Loucy (cell line): ENCODE measurements at regions not wholly inside any gene's neighbourhood (a gene's known extent, or its start where the extent isn't known, plus 50 kb on each side); places are given as distances from the start of the nearest gene placed in this dataset.

Experiments
- H2AFZ ChIP-seq: fragments of 200-600 bp; sonication (generic); 2 replicates; pipeline ENCODE4 v1.6.0; 2016; ENCODE audit warnings: antibody characterized with exemption, mild to moderate bottlenecking, low read length, moderate library complexity
- H3F3A ChIP-seq: fragments of 200-600 bp; 2 replicates; pipeline ENCODE4 v1.6.0; 2016; ENCODE audit warnings: antibody characterized with exemption, low read depth, mild to moderate bottlenecking
- H3K27me3 ChIP-seq: fragments of 200-600 bp; sonication (generic); 2 replicates; pipeline ENCODE4 v1.6.1; 2014; ENCODE audit warnings: low read length, mild to moderate bottlenecking; ENCODE audit not compliant: insufficient read depth, poor library complexity, severe bottlenecking
- H3K36me3 ChIP-seq: fragments of 200-600 bp; sonication (generic); 2 replicates; pipeline ENCODE4 v1.6.1; 2016; ENCODE audit warnings: low read length; ENCODE audit not compliant: insufficient read depth
- H3K4me1 ChIP-seq: fragments of 200-600 bp; sonication (generic); 2 replicates; pipeline ENCODE4 v1.5.1; 2014; ENCODE audit warnings: low read length, mild to moderate bottlenecking; ENCODE audit not compliant: insufficient read depth, poor library complexity, severe bottlenecking
- H3K4me2 ChIP-seq: fragments of 200-600 bp; sonication (generic); 2 replicates; pipeline ENCODE4 v1.6.0; 2014; ENCODE audit warnings: antibody characterized with exemption, low read length, low read depth, mild to moderate bottlenecking; ENCODE audit not compliant: poor library complexity, severe bottlenecking
- H3K4me3 ChIP-seq: fragments of 200-600 bp; sonication (generic); 2 replicates; pipeline ENCODE4 v1.5.1; 2014; ENCODE audit warnings: low read length, mild to moderate bottlenecking, mixed read lengths; ENCODE audit not compliant: poor library complexity, severe bottlenecking
- H3K79me2 ChIP-seq: fragments of 200-600 bp; sonication (generic); 2 replicates; pipeline ENCODE4 v1.6.1; 2014; ENCODE audit warnings: low read length; ENCODE audit not compliant: insufficient read depth
- H3K9ac ChIP-seq: fragments of 200-600 bp; sonication (generic); 2 replicates; pipeline ENCODE4 v1.6.0; 2014; ENCODE audit warnings: mild to moderate bottlenecking, low read depth, low read length, moderate library complexity; ENCODE audit not compliant: poor library complexity, severe bottlenecking
- H3K9me2 ChIP-seq: fragments of 200-600 bp; sonication (generic); replicated peaks from 2 replicates; pipeline ENCODE4 v1.6.1; 2016; ENCODE audit warnings: low read depth, low read length, mixed read lengths
- H3K9me3 ChIP-seq: fragments of 200-600 bp; sonication (generic); 2 replicates; pipeline ENCODE4 v1.6.1; 2014; ENCODE audit warnings: mild to moderate bottlenecking, antibody characterized with exemption, low read length, low read depth; ENCODE audit not compliant: insufficient read depth
- H4K20me1 ChIP-seq: fragments of 200-600 bp; sonication (generic); 2 replicates; pipeline ENCODE4 v1.6.0; 2014; ENCODE audit warnings: antibody characterized with exemption, low read length, mild to moderate bottlenecking; ENCODE audit not compliant: insufficient read depth, poor library complexity, severe bottlenecking
- CTCF ChIP-seq: fragments of 200-600 bp; sonication (generic); conservative IDR thresholded peaks from 2 replicates; pipeline ENCODE4 v1.5.1; 2014; ENCODE audit warnings: mild to moderate bottlenecking, antibody characterized with exemption, low read length
- EZH2phosphoT487 ChIP-seq: fragments of 200-600 bp; IDR thresholded peaks from 2 replicates; pipeline ENCODE4 v1.6.1; 2018; ENCODE audit warnings: antibody characterized with exemption, mild to moderate bottlenecking, moderate library complexity, borderline replicate concordance

DNA sequence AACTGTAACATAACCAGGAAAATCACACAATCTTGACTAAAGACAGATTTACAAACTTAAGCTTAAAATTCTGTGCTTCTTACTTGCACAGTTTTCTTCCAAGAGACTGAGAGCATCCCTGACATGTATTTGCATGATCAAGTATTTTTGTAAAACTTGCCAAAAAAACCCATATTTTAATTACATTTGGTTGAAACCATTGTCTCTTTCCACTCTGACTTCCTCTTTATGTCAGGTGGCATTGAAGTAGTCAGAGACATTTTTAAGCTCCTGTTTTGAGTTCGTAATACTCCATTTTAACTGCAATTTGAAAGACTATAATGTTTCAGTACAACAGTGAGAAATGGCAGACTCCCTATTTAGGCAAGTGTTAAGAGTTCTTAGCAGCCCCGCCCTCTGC, 103.6 kb downstream of the ATXN7L3B start:
- TF ChIP-seq EZH2phosphoT487 (no peak), CTCF (no peak)
- no peaks in the 10 kb centered on the region for H3K36me3 ChIP-seq
- no peaks in the 10 kb centered on the region for H3K27me3 ChIP-seq
- no peak overlapping the region for H3K9ac ChIP-seq
- no peaks in the 10 kb centered on the region for H3K9me3 ChIP-seq
- no peak overlapping the region for H3K4me2 ChIP-seq
- H2AFZ ChIP-seq, result no peak overlapping the region
- no peaks in the 10 kb centered on the region for H3F3A ChIP-seq
- H4K20me1 ChIP-seq, result no peaks in the 10 kb centered on the region
- H3K9me2 ChIP-seq, result no peaks in the 10 kb centered on the region
- no peak overlapping the region for H3K4me3 ChIP-seq
- no peaks in the 10 kb centered on the region for H3K79me2 ChIP-seq
- no peaks in the 10 kb centered on the region for H3K4me1 ChIP-seq

DNA sequence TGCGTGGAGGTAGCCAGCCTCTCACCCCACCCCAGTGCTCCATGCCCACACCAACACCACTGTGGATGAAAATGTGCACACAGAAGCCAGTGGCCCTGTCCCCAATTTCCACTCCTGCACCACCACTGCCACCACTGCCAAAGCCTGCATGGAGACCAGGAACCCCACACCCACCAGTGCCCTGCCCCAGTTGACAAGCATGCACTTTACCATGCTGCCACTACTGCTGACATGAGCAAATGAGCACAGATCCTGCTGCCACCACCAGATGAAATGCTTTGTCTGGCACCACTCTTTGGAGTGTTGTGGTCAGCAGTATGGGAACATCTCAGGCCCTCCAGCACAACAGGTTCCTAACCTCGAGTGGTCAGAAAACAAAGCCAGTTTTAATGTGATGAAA, 104.1 kb downstream of the ATXN7L3B start:
- H3K4me1 ChIP-seq, result no peaks in the 10 kb centered on the region
- H3K27me3 ChIP-seq, result no peaks in the 10 kb centered on the region
- H3K4me3 ChIP-seq, result no peak overlapping the region
- H4K20me1 ChIP-seq, result no peaks in the 10 kb centered on the region
- no peak for TF ChIP-seq CTCF
- TF ChIP-seq EZH2phosphoT487, result no peak
- no peak overlapping the region for H2AFZ ChIP-seq
- no peaks in the 10 kb centered on the region for H3K36me3 ChIP-seq
- no peaks in the 10 kb centered on the region for H3K9me2 ChIP-seq
- H3K4me2 ChIP-seq, result no peak overlapping the region
- H3K79me2 ChIP-seq, result no peaks in the 10 kb centered on the region
- H3K9me3 ChIP-seq, result no peaks in the 10 kb centered on the region
- no peak overlapping the region for H3K9ac ChIP-seq
- no peaks in the 10 kb centered on the region for H3F3A ChIP-seq

GRCh38 chr12:74644681-74645080, 107.0 kb downstream of the ATXN7L3B start:
- Histone ChIP-seq H3K9ac (no peak overlapping the region), H3K4me3 (no peak overlapping the region), H3K4me2 (no peak overlapping the region), H3K79me2 (no peaks in the 10 kb centered on the region), H3K36me3 (no peaks in the 10 kb centered on the region), H3K4me1 (no peaks in the 10 kb centered on the region), H3K9me3 (no peaks in the 10 kb centered on the region), H2AFZ (no peak overlapping the region; the same call in 1 of the 2 replicates), H3K9me2 (no peaks in the 10 kb centered on the region), H3K27me3 (no peaks in the 10 kb centered on the region), H4K20me1 (no peaks in the 10 kb centered on the region), H3F3A (no peaks in the 10 kb centered on the region)
- TF ChIP-seq EZH2phosphoT487 (no peak), CTCF (no peak)
